GM12891 (cell line): ENCODE measurements at regions not wholly inside any gene's neighbourhood (a gene's known extent, or its start where the extent isn't known, plus 50 kb on each side); places are given as distances from the start of the nearest gene placed in this dataset.

Experiments used
- PAX5 ChIP-seq: IDR thresholded peaks from 2 replicates; pipeline ENCODE4 v1.6.1; 2011; ENCODE audit warnings: low read length, moderate library complexity, mild to moderate bottlenecking; ENCODE audit not compliant: insufficient read depth, severe bottlenecking
- POLR2AphosphoS5 ChIP-seq: IDR thresholded peaks from 2 replicates; pipeline ENCODE4 v1.6.1; 2011; ENCODE audit warnings: low read depth, low read length, control low read depth
- TAF1 ChIP-seq: IDR thresholded peaks from 2 replicates; pipeline ENCODE4 v1.6.1; 2011; ENCODE audit warnings: low read depth, low read length, control low read depth

DNA sequence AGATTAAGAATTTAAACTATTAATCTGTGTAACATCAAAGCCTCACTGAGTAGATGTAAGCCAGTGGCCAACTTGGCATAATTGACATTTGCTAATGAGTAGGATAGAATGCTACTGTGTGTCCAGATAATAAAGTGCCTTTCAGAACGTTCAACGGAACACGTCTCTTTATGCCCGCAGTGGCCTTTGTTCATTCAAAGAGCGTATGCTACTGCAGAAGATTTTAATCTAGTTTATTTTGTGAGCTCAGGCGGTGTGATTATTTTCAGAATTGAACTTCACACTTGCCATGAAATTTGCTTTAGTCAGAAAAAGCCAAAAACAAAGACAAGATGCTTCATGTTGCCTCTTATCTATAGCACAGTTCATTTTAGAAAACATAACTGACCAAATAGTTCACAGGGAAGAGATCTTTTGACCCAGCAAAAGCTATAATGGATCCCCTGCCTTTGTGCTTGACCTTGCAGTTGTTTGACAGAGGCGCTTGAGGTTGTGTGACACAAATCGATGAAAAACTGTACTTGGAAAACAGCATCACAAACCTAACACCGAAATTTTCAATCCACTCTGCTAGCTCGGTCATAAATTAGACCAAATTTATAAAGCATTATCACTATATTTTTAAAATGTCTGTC lies 530.9 kb upstream of the TYRP1 start:
- TF ChIP-seq PAX5 (no peak), TAF1 (no peak), POLR2AphosphoS5 (no peak)
